Lung (tissue), 11 donors: ENCODE measurements at regions not wholly inside any gene's neighbourhood (a gene's known extent, or its start where the extent isn't known, plus 50 kb on each side); places are given as distances from the start of the nearest gene placed in this dataset.

ENCODE experiments used
- ATAC-seq: fragments of 200-7000 bp; cut with Tn5 transposase; one replicate; pipeline ENCODE4 v1.9.1; 2020; ENCODE audit warnings: moderate number of reproducible peaks; ENCODE audit not compliant: insufficient read depth, low FRiP score
- DNase-seq, 3 donors: peaks; one replicate each; pipeline ENCODE4 v3.0.0-alpha.2; 2013 to 2017
- H3K27ac ChIP-seq, 2 donors: one replicate each; pipeline ENCODE4 v1.5.1; 2013; ENCODE audit warnings: mild to moderate bottlenecking in 2 of 2, moderate library complexity in 2 of 2, control low read depth in 1 of 2, inconsistent platforms in 1 of 2, low read depth in 1 of 2, low read length in 1 of 2
- H3K27me3 ChIP-seq, 3 donors: one replicate each; pipeline ENCODE4 v1.5.1; 2013; ENCODE audit warnings: low read length in 2 of 3; ENCODE audit not compliant: control insufficient read depth in 3 of 3, insufficient read depth in 3 of 3
- H3K36me3 ChIP-seq, 4 donors: one replicate each; pipeline ENCODE4 v1.5.1; 2013; ENCODE audit warnings: low read length in 4 of 4, mild to moderate bottlenecking in 1 of 4, moderate library complexity in 1 of 4; ENCODE audit not compliant: control insufficient read depth in 4 of 4, insufficient read depth in 4 of 4
- H3K4me1 ChIP-seq, 5 donors: one replicate each; pipeline ENCODE4 v1.5.1; 2013; ENCODE audit warnings: low read length in 5 of 5, mild to moderate bottlenecking in 2 of 5, moderate library complexity in 1 of 5; ENCODE audit not compliant: control insufficient read depth in 5 of 5, insufficient read depth in 5 of 5
- H3K4me3 ChIP-seq: one replicate; pipeline ENCODE4 v1.5.1; 2013; ENCODE audit warnings: mild to moderate bottlenecking, control low read depth, moderate library complexity
- H3K9ac ChIP-seq, 2 donors: one replicate each; pipeline ENCODE4 v1.5.1; 2013; ENCODE audit warnings: low read length in 2 of 2, control low read depth in 1 of 2; ENCODE audit not compliant: insufficient read depth in 1 of 2
- H3K9me3 ChIP-seq, 4 donors: one replicate each; pipeline ENCODE4 v1.5.1; 2013; ENCODE audit warnings: low read length in 3 of 4, mild to moderate bottlenecking in 1 of 4, moderate library complexity in 1 of 4; ENCODE audit not compliant: control insufficient read depth in 4 of 4, insufficient read depth in 3 of 4
- WGBS, 2 donors: extraction: QIAGEN DNeasy Blood & Tissue Kit; methylation state at CpG; one replicate each; pipeline ENCODE4 v1.1.7; 2013; 5-methylcytosine and 5-hydroxymethylcytosine counted together
- TF ChIP-seq, protein P1 (sequence below): IDR thresholded peaks from 2 replicates; pipeline ENCODE4 v1.5.1; 2012; ENCODE audit warnings: mild to moderate bottlenecking; ENCODE audit errors: control extremely low read depth, extremely low read depth
- donor health status: control.
- donor health status: control.
- donor health status: Bipolar disorder and iron deficiency.
- donor health status: healthy.
- donor health status: DM: yes; HTN: yes; CAD: no.

DNA sequence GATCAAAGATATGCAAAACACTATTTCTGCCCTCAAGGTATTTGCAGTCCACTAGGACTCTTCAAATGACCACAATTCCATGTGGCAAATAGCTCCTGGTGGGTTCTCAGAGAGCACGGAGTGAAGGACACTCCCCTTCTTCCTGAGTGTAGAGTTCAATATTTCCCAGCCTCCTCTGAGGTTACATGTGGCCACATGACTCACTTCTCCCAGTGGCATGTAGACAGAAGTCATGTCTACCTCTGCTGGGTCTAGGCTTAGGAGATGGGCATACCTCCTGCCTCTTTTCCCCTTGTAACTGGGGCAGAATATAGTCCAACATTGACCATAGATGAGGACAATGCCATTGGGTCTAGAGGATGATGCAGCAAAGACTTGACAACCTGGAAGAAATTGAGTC lies 191.4 kb downstream of the MIS18A start:
- no peak for DNase-seq
- no peak overlapping the region for H3K27ac ChIP-seq
- no peaks in the 10 kb centered on the region for H3K27me3 ChIP-seq
- 46 to 56% methylated on average over 1 of the region's 1 CpG for WGBS, 2 donors
- no peaks in the 10 kb centered on the region for H3K36me3 ChIP-seq
- TF ChIP-seq, protein P1, sequence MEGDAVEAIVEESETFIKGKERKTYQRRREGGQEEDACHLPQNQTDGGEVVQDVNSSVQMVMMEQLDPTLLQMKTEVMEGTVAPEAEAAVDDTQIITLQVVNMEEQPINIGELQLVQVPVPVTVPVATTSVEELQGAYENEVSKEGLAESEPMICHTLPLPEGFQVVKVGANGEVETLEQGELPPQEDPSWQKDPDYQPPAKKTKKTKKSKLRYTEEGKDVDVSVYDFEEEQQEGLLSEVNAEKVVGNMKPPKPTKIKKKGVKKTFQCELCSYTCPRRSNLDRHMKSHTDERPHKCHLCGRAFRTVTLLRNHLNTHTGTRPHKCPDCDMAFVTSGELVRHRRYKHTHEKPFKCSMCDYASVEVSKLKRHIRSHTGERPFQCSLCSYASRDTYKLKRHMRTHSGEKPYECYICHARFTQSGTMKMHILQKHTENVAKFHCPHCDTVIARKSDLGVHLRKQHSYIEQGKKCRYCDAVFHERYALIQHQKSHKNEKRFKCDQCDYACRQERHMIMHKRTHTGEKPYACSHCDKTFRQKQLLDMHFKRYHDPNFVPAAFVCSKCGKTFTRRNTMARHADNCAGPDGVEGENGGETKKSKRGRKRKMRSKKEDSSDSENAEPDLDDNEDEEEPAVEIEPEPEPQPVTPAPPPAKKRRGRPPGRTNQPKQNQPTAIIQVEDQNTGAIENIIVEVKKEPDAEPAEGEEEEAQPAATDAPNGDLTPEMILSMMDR = no peak
- no peaks in the 10 kb centered on the region for H3K9me3 ChIP-seq
- no peak for ATAC-seq
- H3K4me1 ChIP-seq = peaks cover 0 to 13% (median 0%) of the 10 kb centered on the region in 5 donors
- no peak overlapping the region for H3K9ac ChIP-seq
- no peak overlapping the region for H3K4me3 ChIP-seq

DNA sequence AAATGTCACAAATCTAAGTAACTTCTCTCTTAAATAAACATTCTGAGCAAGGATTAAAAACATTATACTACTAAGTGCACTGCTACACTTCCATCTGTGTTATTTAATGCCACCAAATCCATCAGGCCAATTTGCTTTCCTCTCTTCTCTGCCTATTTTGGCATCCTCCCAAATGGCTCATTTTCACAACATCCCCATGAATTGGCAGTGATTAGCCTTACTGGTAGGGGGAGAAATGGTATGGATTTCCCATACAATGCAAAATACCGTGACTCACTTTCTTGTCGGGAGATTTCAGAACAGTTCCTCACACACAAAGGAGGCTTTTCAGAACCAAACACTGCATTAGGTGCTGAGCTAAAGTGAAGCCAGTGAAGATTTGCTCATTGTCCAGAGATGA lies 195.7 kb downstream of the MIS18A start:
- Histone ChIP-seq H3K4me1 (peaks cover 0 to 22% (median 4%) of the 10 kb centered on the region in 5 donors), H3K9me3 (no peaks in the 10 kb centered on the region), H3K9ac (no peak overlapping the region), H3K36me3 (no peaks in the 10 kb centered on the region), H3K4me3 (no peak overlapping the region), H3K27ac (no peak overlapping the region), H3K27me3 (no peaks in the 10 kb centered on the region)
- WGBS, 2 donors = 53 to 84% methylated on average over 2 of the region's 2 CpGs
- peak; percentile 58 to 92 (median 90) for DNase-seq
- no peak for ATAC-seq
- TF ChIP-seq, protein P1 = no peak

DNA sequence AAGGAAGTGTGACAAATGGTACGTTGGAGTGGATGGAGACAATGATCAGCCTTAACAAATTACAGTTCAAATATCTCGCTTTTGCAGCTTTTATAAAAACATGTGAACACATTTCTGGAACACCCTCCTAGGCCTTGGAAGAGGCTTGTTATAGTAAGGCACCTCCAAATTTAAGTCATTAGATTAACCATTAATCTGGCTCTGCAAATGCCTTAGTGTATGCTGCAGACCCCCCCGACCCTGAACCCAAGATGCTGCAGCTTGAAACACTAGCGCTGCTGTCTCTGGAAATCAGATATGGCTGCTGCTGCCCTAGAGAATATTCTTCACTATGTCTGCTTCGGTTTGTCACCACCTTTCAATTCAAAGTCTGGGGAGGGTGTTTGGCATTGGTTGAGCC lies 196.4 kb downstream of the MIS18A start:
- TF ChIP-seq, protein P1 = no peak
- Histone ChIP-seq H3K4me1 (peaks cover 0 to 28% (median 4%) of the 10 kb centered on the region in 5 donors), H3K4me3 (no peak overlapping the region), H3K9me3 (no peaks in the 10 kb centered on the region), H3K27ac (no peak overlapping the region), H3K27me3 (no peaks in the 10 kb centered on the region), H3K36me3 (no peaks in the 10 kb centered on the region), H3K9ac (no peak overlapping the region)
- DNase-seq = peak in 1 of 3 donors; percentile 20
- WGBS, 2 donors = 68 to 72% methylated on average over 5 of the region's 5 CpGs
- ATAC-seq = no peak

DNA sequence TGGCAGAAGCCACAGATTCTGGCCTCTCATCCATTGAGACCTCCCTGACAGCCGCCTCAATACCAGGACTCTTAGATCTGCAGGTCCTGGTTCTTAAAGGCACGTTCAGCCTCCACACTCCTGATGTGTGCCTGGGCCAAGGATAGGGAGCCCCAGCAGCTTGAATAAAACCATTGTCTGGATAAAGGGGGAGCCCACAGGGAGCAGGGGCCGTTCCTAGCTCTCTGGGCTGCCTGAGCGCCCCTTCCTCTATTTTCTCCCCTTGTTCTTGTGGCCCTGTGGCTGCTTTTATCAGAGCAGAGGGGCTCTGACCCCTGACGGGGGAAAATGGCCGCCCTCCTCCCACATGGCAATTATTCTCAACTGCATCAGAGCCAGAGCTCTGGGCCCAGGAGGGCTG lies 200.8 kb downstream of the HUNK start:
- WGBS, 2 donors = 84 to 87% methylated on average over 6 of the region's 6 CpGs
- ATAC-seq (no peak), DNase-seq (no peak)
- Histone ChIP-seq H3K4me3 (no peak overlapping the region), H3K27ac (no peak overlapping the region), H3K27me3 (peaks cover 0 to 2% (median 0%) of the 10 kb centered on the region in 3 donors), H3K9ac (no peak overlapping the region), H3K9me3 (no peaks in the 10 kb centered on the region), H3K4me1 (peaks cover 0 to 10% (median 0%) of the 10 kb centered on the region in 5 donors), H3K36me3 (no peaks in the 10 kb centered on the region)
- TF ChIP-seq, protein P1 = no peak
